C4-2B (cell line): ENCODE measurements at regions not wholly inside any gene's neighbourhood (a gene's known extent, or its start where the extent isn't known, plus 50 kb on each side); places are given as distances from the start of the nearest gene placed in this dataset.

Experiments
- CTCF ChIP-seq: fragments of 450-650 bp; conservative IDR thresholded peaks from 2 replicates; pipeline ENCODE4 v1.5.1; 2017; ENCODE audit warnings: mild to moderate bottlenecking
- ZFX ChIP-seq: fragments of 450-650 bp; IDR thresholded peaks from 2 replicates; pipeline ENCODE4 v1.6.1; 2017

- TF ChIP-seq CTCF (no peak), ZFX (no peak)
Measured at GRCh38 chr3:132211896-132212295, 105.3 kb upstream of the ACP3 start.
